ENCODE measurements at regions not wholly inside any gene's neighbourhood (a gene's known extent, or its start where the extent isn't known, plus 50 kb on each side); places are given as distances from the start of the nearest gene placed in this dataset.

GRCh38 chr5:74122979-74123590, 497.1 kb downstream of the ARHGEF28 start:
- ChIA-PET CTCF (no interaction called here), POLR2A (no interaction called here)

GRCh38 chr5:74122175-74122574, 496.2 kb downstream of the ARHGEF28 start:
- ChIA-PET CTCF (no interaction called here), POLR2A (no interaction called here)

- POLR2A ChIA-PET, result no interaction called here
- CTCF ChIA-PET, result no interaction called here
These were observed 494.6 kb downstream of the ARHGEF28 start for GRCh38 chr5:74120585-74120984.

GRCh38 chr5:74118071-74118470, 492.1 kb downstream of the ARHGEF28 start:
- POLR2A ChIA-PET, result no interaction called here

GRCh38 chr5:74116984-74117383, 491.0 kb downstream of the ARHGEF28 start:
- CTCF ChIA-PET, result no interaction called here
- POLR2A ChIA-PET, result no interaction called here

More at GRCh38 chr5:74118071-74118470, 492.1 kb downstream of the ARHGEF28 start:
- CTCF ChIA-PET, result no interaction called here

- CTCF ChIA-PET, result no interaction called here
- POLR2A ChIA-PET, result no interaction called here
These were observed 490.3 kb downstream of the ARHGEF28 start for GRCh38 chr5:74116266-74116665.

- ChIA-PET POLR2A (no interaction called here), CTCF (no interaction called here)
These were observed 487.9 kb downstream of the ARHGEF28 start for GRCh38 chr5:74113927-74114326.

GRCh38 chr5:74113196-74113540, 487.2 kb downstream of the ARHGEF28 start:
- POLR2A ChIA-PET, result no interaction called here
- CTCF ChIA-PET, result no interaction called here

GRCh38 chr5:74112372-74113195, 486.6 kb downstream of the ARHGEF28 start:
- POLR2A ChIA-PET, result no interaction called here
- CTCF ChIA-PET, result no interaction called here

- ChIA-PET POLR2A (no interaction called here), CTCF (no interaction called here)
These were observed 485.8 kb downstream of the ARHGEF28 start for GRCh38 chr5:74111764-74112163.

- CTCF ChIA-PET, result no interaction called here
- POLR2A ChIA-PET, result no interaction called here
These were observed 483.3 kb downstream of the ARHGEF28 start for GRCh38 chr5:74109344-74109743.

- CTCF ChIA-PET, result no interaction called here
- POLR2A ChIA-PET, result no interaction called here
These were observed 481.9 kb downstream of the ARHGEF28 start for GRCh38 chr5:74107899-74108298.

- ChIA-PET CTCF (no interaction called here), POLR2A (no interaction called here)
These were observed 479.3 kb downstream of the ARHGEF28 start for GRCh38 chr5:74105126-74105780.

GRCh38 chr5:74103131-74104023, 477.4 kb downstream of the ARHGEF28 start:
- ChIA-PET POLR2A (no interaction called here), CTCF (interaction anchor here (0.6 kb wide), 1 partner anchor 947 kb away, joined by 3 read pairs; no protein-coding TSS in a partner anchor)

GRCh38 chr5:74100268-74100665, 474.3 kb downstream of the ARHGEF28 start:
- ChIA-PET CTCF (no interaction called here), POLR2A (no interaction called here)

- POLR2A ChIA-PET, result no interaction called here
- CTCF ChIA-PET, result no interaction called here
These were observed 473.7 kb downstream of the ARHGEF28 start for GRCh38 chr5:74099538-74100267.

GRCh38 chr5:74098941-74099340, 472.9 kb downstream of the ARHGEF28 start:
- ChIA-PET POLR2A (no interaction called here), CTCF (no interaction called here)

- ChIA-PET CTCF (no interaction called here), POLR2A (no interaction called here)
These were observed 472.5 kb downstream of the ARHGEF28 start for GRCh38 chr5:74098456-74098855.

- ChIA-PET CTCF (no interaction called here), POLR2A (no interaction called here)
These were observed 470.3 kb downstream of the ARHGEF28 start for GRCh38 chr5:74096325-74096724.

- POLR2A ChIA-PET, result no interaction called here
- CTCF ChIA-PET, result no interaction called here
These were observed 469.9 kb downstream of the ARHGEF28 start for GRCh38 chr5:74095871-74096270.

Data from activated CD8-positive, alpha-beta memory T cell treated with anti-CD3 and anti-CD28 coated beads for 36 hours (primary cell).